Endodermal cell (in vitro differentiated cells): ENCODE measurements at regions not wholly inside any gene's neighbourhood (a gene's known extent, or its start where the extent isn't known, plus 50 kb on each side); places are given as distances from the start of the nearest gene placed in this dataset.

Source experiments
- DNase-seq: peaks from one replicate; pipeline ENCODE4 v3.0.0-alpha.2; 2017
- H3K27ac ChIP-seq: 2 replicates; pipeline ENCODE4 v1.5.1; 2013; ENCODE audit warnings: mild to moderate bottlenecking, low read depth, low read length, moderate library complexity
- H3K27me3 ChIP-seq: 2 replicates; pipeline ENCODE4 v1.6.1; 2013; ENCODE audit warnings: mild to moderate bottlenecking, low read length, moderate library complexity; ENCODE audit not compliant: insufficient read depth, control insufficient read depth, poor library complexity, severe bottlenecking
- H3K36me3 ChIP-seq: 2 replicates; pipeline ENCODE4 v1.7.0; 2013; ENCODE audit warnings: mild to moderate bottlenecking, low read length, moderate library complexity; ENCODE audit not compliant: control insufficient read depth, insufficient read depth
- H3K4me1 ChIP-seq: one replicate; pipeline ENCODE4 v1.7.0; 2013; ENCODE audit warnings: low read length; ENCODE audit not compliant: control insufficient read depth, insufficient read depth
- H3K4me3 ChIP-seq: 2 replicates; pipeline ENCODE4 v1.5.1; 2013; ENCODE audit warnings: mild to moderate bottlenecking, low read length, moderate library complexity
- H3K9ac ChIP-seq: 2 replicates; pipeline ENCODE4 v1.6.1; 2013; ENCODE audit warnings: mild to moderate bottlenecking, low read length, moderate library complexity; ENCODE audit not compliant: poor library complexity, severe bottlenecking; ENCODE audit errors: extremely low read depth
- H3K9me3 ChIP-seq: 2 replicates; pipeline ENCODE4 v1.6.1; 2013; ENCODE audit warnings: mild to moderate bottlenecking, low read length, moderate library complexity; ENCODE audit not compliant: control insufficient read depth
- H3K27ac Mint-ChIP-seq: 2 replicates; pipeline ENCODE4 v1.8.0; 2020; ENCODE audit warnings: mixed read lengths
- H3K27me3 Mint-ChIP-seq: 2 replicates; pipeline ENCODE4 v1.8.0; 2021; ENCODE audit warnings: mild to moderate bottlenecking, mixed read lengths; ENCODE audit not compliant: insufficient read depth
- H3K36me3 Mint-ChIP-seq: 2 replicates; pipeline ENCODE4 v1.8.0; 2020; ENCODE audit warnings: low read depth, mixed read lengths
- H3K4me1 Mint-ChIP-seq: 2 replicates; pipeline ENCODE4 v1.8.0; 2020; ENCODE audit warnings: mixed read lengths
- H3K4me3 Mint-ChIP-seq: 2 replicates; pipeline ENCODE4 v1.8.0; 2020; ENCODE audit warnings: mild to moderate bottlenecking, moderate library complexity, mixed read lengths
- H3K9me3 Mint-ChIP-seq: 2 replicates; pipeline ENCODE4 v1.8.0; 2020; ENCODE audit warnings: mild to moderate bottlenecking, mixed read lengths
- WGBS, 2 experiments: methylation state at CpG; one replicate each; pipeline versions ENCODE4 v1.1.5 to v1.1.7; 2013; ENCODE audit warnings: missing lambda C conversion rate in 2 of 2, mixed read lengths in 1 of 2; ENCODE audit not compliant: insufficient coverage in 1 of 2, insufficient read length in 1 of 2; 5-methylcytosine and 5-hydroxymethylcytosine counted together
- TF ChIP-seq, protein P1 (sequence below): fragments of 200-600 bp; sonication (generic); conservative IDR thresholded peaks from 2 replicates; pipeline ENCODE4 v1.5.0; 2021; ENCODE audit warnings: antibody characterized with exemption, mild to moderate bottlenecking

DNA sequence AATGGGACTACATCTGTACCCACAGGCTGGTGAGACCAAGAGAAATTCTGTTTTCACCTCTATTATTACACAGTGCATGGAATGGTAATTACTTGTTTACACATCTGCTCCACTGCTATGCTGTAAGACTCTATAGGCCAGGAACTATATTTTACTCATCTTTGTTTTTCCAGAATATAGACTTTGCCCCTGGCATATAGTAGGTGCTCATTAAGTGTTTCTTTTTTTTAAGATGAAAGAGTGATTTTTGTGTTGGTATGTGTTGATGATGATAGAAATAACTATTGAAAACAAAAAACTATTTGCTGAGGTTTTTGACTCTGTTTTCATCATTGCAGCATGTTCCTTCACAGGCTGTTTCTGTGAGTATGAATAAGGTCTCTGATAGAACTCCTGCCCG is 294.7 kb downstream of the CSNK1G3 start:
- Histone ChIP-seq H3K4me3 (no peak overlapping the region), H3K9me3 (no peaks in the 10 kb centered on the region), H3K27me3 (no peaks in the 10 kb centered on the region), H3K36me3 (no peaks in the 10 kb centered on the region), H3K27ac (peak overlapping the region; percentile 81), H3K9ac (no peak overlapping the region), H3K4me1 (peaks cover 26% of the 10 kb centered on the region)
- TF ChIP-seq, protein P1, sequence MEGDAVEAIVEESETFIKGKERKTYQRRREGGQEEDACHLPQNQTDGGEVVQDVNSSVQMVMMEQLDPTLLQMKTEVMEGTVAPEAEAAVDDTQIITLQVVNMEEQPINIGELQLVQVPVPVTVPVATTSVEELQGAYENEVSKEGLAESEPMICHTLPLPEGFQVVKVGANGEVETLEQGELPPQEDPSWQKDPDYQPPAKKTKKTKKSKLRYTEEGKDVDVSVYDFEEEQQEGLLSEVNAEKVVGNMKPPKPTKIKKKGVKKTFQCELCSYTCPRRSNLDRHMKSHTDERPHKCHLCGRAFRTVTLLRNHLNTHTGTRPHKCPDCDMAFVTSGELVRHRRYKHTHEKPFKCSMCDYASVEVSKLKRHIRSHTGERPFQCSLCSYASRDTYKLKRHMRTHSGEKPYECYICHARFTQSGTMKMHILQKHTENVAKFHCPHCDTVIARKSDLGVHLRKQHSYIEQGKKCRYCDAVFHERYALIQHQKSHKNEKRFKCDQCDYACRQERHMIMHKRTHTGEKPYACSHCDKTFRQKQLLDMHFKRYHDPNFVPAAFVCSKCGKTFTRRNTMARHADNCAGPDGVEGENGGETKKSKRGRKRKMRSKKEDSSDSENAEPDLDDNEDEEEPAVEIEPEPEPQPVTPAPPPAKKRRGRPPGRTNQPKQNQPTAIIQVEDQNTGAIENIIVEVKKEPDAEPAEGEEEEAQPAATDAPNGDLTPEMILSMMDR = no peak
- peaks cover 70% of the 10 kb centered on the region for H3K4me1 Mint-ChIP-seq
- 83% methylated on average over 1 of the region's 1 CpG; no CpG with 5 or more reads in 1 of the 2 experiments for WGBS, 2 experiments
- no peak overlapping the region for H3K4me3 Mint-ChIP-seq
- no peaks in the 10 kb centered on the region for H3K36me3 Mint-ChIP-seq
- H3K9me3 Mint-ChIP-seq = no peaks in the 10 kb centered on the region
- no peak overlapping the region for H3K27ac Mint-ChIP-seq
- DNase-seq = no peak
- no peaks in the 10 kb centered on the region for H3K27me3 Mint-ChIP-seq

DNA sequence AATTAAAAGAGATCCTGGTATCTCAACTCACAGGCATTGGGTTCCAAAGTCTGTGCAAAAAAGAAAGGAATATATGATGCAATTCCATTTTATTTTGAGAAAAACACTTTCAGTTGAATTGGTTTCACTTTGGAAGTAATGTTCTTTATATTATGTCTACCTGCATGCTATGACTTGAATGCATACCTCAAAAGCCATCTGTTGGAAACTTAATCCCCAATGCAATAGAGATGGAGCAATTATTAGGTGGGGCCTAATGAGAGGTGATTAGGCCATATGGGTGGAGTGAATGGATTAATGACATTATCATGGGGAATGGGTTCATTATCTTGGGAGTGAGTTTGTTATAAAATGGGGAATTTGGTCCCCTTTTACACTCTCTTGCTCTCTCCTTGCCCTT is 293.3 kb downstream of the CSNK1G3 start:
- Histone ChIP-seq H3K36me3 (no peaks in the 10 kb centered on the region), H3K9me3 (no peaks in the 10 kb centered on the region), H3K4me3 (no peak overlapping the region), H3K27me3 (no peaks in the 10 kb centered on the region), H3K27ac (no peak overlapping the region), H3K9ac (no peak overlapping the region), H3K4me1 (peaks cover 21% of the 10 kb centered on the region)
- no peaks in the 10 kb centered on the region for H3K9me3 Mint-ChIP-seq
- H3K4me3 Mint-ChIP-seq = no peak overlapping the region
- DNase-seq = no peak
- H3K27ac Mint-ChIP-seq = no peak overlapping the region
- no peaks in the 10 kb centered on the region for H3K27me3 Mint-ChIP-seq
- peaks cover 63% of the 10 kb centered on the region for H3K4me1 Mint-ChIP-seq
- no peaks in the 10 kb centered on the region for H3K36me3 Mint-ChIP-seq
- TF ChIP-seq, protein P1 = no peak

DNA sequence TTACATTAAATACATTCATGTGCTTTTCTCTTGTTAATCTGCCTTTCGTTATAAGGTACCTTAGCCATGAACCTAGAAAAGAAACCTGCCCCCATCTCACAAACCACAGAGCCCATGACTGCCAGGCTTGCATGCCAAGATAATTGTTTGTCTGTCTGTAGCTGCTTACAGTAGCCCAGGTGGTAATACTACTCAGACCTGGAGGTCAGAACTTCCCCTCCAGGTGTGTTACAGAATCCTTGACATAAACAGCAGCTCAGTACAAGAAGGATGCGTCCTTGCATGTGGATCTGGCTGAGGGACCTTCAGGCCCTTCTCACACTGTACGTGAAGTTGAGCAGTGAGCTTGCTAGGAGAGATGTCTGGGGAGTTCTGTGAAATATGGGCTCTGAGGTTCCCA is 291.4 kb downstream of the CSNK1G3 start:
- H3K9me3 Mint-ChIP-seq = no peaks in the 10 kb centered on the region
- peaks cover 18% of the 10 kb centered on the region for H3K4me1 ChIP-seq
- H3K27me3 Mint-ChIP-seq = no peaks in the 10 kb centered on the region
- H3K4me1 Mint-ChIP-seq = peaks cover 47% of the 10 kb centered on the region
- peak overlapping the region; percentile 89 for H3K27ac Mint-ChIP-seq
- no peak overlapping the region for H3K4me3 Mint-ChIP-seq
- peak overlapping the region; percentile 46 for H3K4me3 ChIP-seq
- WGBS, 2 experiments = 87 to 92% methylated on average over 2 to 3 of the region's 3 CpGs
- H3K27me3 ChIP-seq = no peaks in the 10 kb centered on the region
- H3K27ac ChIP-seq = no peak overlapping the region
- no peaks in the 10 kb centered on the region for H3K9me3 ChIP-seq
- H3K36me3 ChIP-seq = no peaks in the 10 kb centered on the region
- H3K36me3 Mint-ChIP-seq = no peaks in the 10 kb centered on the region
- TF ChIP-seq, protein P1 = no peak
- DNase-seq = no peak
- H3K9ac ChIP-seq = no peak overlapping the region
